ENCODE measurements at regions not wholly inside any gene's neighbourhood (a gene's known extent, or its start where the extent isn't known, plus 50 kb on each side); places are given as distances from the start of the nearest gene placed in this dataset.

DNA sequence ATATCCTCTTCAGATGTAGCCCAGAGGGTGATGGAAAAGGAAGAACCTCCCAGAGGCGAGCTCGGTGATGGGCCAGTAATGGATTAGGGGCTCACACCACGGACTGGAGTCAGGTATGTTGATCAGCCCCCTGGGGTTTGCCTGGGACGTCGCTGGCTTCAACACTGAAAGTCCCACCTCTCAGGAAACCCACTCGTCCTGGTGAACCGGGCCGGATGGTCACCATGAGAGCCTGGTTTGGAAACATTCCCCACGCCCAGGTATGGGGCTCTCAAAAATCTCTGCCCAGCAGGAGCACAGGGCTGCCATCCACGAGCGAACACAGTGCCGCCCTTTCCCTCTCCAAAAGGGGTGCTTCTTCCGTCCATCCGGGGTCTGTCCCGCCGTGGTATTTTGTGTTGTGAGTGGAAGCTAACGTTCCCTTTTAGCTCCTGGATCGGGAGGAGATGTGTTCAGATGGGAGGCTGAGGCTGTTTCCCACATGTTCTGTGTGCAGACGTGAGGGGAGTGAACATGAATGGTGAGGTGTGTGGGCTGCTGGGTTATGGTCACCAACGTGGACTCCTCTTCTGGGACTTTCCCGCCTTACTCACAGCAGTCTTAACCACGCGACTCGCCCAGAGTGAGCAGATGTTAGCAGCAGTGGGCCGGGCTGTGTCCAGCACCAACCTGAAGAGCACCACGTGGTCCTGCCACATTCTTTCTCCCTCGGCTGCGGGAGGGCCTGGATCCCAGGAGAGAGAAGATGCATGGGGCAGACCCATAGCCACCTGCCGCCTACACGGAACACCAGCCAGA is 139.2 kb downstream of the KIF26A start:
- DNase-seq (ENCODE audit: low read depth): no peak

DNA sequence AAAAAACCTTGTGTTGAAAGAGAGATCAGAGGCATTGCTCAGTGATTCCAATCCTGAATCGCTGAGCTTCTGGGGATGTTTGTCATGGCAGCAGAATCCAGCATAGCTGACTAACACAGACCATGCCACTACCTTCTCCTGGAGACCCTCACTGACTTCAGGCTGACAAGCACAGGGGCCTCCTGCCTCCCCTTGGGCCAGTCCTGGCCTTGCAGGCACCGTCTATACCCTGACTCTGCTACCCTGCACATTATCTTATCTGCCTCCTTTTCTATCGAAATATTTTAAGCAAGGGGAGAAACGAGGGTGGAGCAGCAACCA is 139.8 kb downstream of the KIF26A start:
- DNase-seq (ENCODE audit: low read depth): no peak

DNA sequence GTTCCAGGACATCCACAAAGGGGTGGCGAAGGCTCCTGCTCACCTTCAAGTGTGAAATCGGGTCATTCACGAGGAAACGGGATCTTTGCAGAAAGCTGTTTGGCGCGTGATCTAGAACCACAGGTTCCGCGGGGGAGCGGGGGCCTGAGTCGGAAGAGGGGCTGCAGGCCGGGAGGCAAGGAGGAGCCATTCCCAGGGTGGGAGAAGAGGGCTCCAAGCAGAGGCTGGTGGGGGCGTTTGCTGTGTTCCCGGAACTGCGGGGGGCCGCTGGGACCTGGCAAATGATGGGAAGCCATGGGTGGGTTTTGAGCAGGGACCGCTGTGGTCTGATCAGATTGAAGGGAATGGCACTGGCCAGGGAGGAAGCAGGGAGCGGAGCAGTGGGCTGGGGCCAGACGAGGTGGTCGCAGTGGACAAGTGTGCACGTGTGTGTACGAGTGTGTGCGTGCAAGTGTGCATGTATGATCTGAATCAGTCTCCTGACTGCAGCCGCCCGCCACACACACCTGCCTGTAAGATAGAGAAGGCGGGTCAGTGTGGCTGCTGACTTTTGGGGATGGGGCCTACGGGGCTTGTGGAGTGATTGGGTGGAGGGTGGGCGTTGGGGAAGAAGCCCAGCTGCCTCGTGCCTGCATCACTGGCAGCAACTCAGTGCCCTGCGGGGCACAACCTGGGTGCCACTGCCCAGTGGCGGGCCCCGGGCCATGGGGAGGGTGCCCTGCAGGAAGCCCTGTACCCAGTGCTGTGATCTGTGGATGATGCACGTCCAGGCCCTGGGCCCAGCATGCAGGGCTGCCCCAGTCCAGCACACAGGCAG is 141.9 kb downstream of the KIF26A start:
- DNase-seq (ENCODE audit: low read depth): no peak

DNA sequence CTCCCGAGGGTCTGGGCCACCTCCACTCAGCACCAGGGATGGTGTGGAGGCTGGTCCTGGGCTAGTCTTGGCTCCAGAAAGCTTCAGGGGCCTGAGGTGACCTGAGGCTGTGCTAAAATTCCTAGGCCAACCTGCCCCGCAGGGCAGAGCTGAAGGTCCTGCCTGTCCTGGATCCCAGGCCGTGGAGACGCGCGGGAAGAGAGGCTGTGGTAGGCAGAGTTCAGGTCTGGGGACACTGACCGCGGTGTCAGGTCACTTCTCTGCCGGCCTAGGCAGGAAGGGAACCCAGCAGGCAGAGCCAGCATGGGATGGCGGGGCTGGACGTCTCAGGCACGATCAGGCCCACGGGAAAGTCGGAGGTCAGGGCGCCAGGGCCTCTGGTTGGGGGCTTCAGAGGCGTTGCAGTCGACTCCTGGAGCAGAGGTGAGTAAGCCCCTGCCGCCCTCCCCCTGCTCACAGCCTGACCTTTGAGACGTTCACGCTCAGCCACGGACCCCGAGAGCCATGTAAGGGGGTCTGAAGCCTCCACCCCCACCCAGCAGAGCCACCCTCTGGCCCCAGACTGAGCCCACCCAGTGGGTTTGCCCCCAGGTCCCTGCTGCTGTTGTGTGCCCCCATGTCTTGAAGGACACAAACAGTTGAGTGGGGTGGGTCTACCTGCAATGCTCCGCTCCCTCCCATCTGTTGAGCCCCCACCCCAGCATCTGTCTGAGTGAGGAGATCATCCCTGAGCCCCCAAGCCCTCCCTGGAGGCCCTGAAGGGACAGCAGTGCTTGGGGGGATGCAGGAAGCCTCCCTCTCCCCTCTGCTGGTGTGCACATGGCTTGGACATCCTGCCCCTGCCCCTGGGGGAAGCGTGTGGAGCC is 142.7 kb downstream of the KIF26A start:
- DNase-seq (ENCODE audit: low read depth): no peak

DNA sequence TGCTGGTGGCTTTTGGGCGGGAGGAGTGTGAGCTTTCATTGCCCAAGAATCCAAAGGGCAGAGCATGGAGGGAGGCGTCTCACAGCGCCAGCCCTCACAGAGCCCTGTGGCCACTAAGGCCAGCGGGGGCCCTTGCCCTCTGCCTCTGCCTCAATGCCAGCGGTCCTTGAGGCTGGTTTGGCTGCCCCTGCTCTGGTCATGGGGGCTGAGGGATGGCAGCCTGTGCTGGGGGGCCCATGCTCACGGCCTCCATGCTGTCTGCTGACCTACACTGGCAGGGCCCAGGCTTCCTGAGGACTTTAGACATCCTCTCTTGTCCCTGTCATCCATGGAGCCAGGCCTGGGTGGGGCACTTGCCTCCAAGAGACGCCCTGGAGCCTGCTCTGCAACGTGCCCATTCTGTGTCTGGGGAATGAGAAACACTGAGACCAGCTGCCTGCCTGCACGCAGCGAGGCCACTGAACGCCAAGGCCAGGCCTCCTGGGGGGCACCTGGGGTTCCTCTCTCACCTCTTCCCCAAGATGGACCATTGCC is 143.4 kb downstream of the KIF26A start:
- DNase-seq (ENCODE audit: low read depth): no peak

DNA sequence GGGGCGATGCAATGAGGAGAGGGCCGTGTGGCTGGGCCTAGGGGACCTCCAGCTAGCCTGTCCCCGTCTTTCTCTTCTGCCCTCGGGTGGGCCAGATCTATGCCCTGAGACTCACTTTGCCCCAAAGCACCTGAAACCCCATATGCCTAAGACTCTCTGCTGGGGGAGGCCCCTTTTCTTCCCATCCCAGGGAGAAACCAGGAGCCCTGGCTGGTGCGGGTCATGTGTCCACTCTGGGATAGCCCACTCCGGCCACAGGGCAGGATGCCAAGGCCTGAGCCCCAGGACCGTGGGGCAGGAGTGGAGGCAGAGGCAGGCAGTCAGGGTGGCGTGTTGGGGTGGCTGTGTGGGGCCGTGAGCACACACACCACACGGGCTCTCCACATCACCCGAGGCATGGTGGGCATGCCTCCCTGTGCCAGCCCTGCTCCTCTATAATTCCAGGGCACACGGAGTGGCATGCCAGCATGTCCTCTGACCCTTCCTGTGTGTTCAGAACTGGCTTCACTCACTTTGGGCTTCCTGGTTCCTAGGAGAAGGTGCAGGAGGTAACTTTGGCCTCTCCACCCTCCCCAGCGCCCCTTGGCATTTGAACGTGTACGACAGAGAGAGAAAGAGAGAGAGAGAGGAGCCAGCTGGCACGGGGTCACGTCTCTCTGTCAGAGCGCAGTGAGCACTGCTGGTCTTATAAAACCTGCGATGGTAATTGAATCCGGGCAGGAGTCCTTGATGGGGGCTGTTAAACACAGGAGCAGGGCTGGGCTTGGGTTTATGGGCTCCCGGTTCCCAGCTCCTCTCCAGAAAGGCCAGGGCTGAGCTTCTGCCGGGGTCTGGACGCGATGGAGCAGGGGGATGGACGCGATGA is 144.2 kb downstream of the KIF26A start:
- no peak for DNase-seq (ENCODE audit: low read depth)

DNA sequence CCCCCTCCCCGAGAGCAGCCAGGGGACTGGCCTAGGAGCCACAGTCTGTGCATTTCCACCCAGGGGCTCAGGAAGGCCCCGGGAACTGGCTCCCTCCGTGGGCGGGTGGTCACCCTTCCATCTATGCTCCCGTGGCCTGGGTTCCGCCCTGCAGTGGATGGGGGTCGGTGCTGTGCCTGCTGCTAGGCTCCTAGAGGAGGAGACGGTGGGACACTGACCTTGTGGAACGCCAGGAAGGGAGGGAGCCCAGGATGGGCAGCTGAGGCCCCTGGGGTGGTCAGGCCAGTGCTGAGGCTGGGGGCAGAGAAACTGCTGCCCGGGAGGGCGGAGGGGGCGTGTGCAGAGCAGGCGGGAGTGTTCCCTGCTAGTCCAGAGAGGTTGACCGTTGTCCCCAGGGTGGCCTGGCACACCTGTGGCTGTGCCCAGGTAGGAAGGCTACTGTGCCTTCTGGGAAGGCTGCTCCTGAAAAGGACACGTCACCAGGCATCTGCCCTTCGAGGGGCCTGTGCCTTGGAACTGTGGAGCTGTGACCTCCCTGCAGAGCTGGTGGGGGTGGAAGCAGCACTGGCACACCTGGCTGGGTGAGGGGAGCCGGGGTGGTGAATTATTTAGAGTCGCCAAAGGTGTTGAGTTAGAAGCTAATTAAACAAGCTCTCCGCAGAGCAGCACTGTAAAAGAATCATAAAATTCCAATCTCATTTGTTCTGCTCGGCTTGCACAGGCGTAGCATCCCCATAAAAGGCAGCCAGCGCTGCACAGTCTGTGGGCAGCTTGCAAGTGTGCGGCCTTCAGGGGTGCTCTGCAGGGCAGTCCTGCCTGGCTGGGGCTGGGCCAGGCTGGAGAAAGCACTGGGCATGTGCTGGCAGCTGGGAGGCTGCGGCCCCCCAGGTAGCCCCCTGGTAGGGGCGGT is 145.1 kb downstream of the KIF26A start:
- no peak for DNase-seq (ENCODE audit: low read depth)

DNA sequence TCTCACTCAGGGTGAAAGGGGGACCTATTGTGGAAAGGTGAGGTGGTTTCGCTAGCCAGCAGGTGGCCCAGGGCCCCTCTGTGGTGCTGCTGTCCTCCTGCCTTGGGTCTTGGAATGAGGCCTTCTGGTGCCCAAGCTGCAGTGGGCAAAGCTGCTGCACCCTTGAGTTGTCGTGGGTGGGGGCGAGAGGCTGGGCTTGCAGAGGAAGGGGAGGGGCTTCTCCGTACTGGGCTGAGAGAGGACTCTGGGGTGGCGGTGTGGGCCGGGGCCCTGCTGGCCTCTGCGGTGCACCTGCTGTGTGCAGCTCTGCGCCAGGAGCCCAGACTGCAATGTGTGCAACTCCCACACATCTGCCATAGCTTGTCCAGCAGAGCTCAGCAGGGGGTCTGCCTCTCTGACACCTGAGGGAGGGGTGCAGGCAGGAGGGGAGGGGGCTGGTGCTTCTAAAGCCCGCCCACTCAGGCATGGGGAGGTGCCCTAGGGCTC is 145.8 kb downstream of the KIF26A start:
- no peak for DNase-seq (ENCODE audit: low read depth)

DNA sequence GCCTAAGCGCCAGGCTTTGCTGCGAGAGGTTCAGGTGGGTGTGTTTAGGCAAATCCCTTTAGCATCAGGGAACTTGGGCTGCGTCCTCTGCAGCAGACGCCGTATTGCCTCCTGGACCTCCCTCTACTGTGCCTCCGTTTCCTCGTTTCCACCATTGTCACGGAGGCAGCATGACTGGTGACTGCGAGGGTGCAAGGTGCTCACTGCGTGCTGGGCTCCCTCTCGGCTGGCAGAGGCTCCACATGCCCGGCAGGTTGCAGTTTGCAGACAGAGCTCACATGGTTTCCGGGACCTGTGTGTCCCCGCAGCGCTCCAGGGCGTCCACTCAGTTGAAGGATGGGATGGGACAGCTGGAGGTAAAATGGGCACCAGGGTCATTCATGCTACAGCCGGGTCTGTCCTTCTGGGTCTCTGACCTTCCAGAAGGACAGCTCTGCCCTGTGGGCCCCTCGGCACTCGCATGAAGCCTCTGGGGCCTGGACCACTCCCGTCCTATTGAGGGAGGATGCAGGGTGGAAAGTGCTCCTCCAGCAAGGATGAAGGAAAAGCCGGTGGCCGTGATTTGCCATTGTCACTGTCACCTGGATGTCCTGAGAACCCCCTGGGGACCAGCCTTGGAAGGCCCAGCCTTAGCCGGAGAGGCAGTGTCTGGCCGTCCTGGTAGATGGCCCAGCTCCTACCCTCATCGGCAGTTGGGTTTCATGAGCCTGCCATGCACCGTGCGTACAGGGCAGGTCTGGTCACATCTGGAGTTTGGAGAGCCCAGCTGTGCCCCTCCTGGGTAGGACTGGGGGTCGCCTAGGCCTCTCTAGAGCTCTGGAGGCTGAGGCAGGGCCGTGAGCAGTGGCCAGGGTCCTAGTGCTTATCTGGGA is 146.5 kb downstream of the KIF26A start:
- DNase-seq (ENCODE audit: low read depth): no peak

DNA sequence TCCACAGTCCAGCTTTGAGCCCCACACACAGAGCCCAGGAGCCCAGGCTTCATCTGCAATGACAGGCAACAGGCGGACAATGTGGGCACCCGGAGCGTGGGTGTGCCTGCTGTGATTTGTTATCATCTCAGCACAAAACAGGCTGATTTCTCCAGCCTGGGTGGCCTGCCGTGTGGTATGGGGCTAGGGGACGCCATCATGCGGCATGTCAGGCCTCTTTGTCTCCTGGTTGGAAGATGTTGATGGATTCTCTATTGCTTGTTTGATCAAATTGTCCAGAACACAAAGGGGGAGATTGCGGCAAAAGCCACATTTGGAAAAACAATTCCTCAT is 147.1 kb downstream of the KIF26A start:
- no peak for DNase-seq (ENCODE audit: low read depth)

DNA sequence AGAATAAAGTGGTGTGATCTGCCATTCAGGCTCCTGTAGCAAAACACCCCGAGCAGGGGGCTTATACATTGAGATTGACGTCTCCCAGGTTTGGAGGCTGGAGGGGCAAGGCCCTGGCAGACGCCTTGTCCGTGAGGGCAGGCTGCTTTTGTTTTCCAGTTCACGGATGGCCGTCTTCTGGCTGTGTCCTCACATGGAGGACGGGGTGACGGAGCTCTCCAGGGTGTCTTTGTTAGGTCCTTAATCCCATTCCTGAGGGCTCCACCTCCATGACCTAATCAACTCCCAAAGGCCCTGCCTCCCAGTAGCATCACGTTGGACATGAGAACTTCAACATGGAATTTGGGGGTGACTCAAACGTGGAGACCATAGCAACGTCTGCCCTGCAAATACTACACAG is 147.7 kb downstream of the KIF26A start:
- DNase-seq (ENCODE audit: low read depth): no peak

DNA sequence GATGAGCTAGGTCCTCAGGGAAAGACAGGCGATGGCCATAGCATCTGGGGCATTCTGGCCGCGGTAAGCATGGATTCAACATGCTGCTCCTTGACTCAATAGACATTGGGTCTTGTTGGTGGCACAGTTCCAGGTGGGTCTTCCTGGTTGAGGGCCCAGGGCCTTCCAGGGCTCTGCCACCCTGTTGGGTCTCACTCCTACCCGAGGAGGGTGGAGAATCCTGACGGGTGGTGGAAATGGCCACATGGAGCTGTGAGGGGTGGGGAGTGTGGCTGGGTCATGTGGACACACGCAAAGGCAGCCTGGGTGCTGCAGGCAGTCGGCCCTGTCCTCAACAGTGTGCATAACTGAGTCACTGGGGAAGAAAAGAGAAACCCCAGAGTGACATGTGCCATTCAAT is 148.1 kb downstream of the KIF26A start:
- DNase-seq (ENCODE audit: low read depth): no peak

DNA sequence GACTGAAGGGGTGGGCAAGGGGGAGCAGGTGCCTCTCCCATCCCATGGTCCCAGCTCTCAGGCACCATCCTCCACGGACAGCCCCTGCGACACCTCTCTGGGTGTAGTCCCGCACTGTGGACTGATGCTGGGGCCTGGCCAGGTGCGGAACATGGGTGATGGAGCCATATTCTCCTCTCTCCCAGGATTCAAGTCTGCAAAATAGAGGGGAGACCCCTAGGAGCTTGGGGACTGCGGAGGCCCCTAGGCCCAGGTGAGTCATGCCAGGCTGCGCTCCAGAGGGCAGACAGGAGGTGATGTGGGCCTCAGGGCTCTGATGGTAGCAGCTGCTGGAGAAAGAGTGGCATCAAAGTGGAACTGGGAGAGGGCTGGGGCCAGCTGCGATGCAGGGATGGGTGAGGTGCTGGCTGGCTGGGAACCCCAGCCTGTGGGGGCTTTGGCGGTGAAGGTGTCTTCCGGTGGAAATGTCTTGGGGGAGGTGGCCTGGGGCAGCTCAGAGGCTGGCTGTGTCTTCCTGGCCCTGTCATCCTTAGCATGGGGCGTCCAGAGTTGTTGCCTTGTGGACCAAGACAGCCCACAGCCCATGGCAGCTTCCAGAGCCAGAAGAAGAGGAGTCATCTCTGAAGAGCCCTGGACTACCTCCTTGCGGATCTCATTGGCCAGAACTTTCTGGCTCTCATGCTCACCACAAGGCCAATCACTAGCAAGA is 149.1 kb downstream of the KIF26A start:
- no peak for DNase-seq (ENCODE audit: low read depth)

DNA sequence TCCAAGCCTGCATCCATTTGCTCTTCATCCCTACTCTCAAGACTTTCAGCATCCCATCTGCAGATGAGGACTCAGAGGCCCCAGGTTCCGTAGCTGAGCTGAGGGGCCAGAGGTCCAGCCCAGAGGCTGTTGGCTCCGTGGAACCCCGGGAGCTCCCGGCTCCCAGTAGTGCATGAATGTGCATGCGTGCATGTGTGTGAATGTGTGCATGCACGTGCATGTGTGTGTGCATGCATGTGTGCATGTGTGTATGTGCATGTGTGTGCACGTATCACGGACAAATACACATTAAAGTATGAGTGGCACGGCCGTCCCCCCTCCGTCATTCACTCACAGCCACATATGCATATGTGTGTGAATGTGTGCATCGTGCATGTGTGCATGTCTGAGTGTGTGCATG is 149.9 kb downstream of the KIF26A start:
- DNase-seq (ENCODE audit: low read depth): no peak

DNA sequence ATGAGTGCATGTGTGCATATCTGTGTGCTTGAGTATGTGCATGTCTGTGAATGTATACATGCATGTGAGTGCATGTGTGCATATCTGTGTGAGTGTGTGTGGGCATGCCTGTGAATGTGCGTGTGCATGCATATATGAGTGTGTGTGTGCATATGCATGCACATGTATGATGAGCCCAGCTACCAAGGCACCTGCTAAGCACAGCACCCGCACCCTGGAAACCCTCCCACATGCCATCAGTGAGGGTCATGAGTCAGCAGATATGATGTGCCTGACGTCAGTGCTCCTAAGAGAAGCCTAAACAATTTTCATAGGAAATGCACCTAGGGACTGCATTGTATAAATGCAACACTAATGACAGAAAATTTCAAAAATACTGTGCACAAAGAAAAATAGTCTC is 151.1 kb downstream of the KIF26A start:
- no peak for DNase-seq (ENCODE audit: low read depth)

DNA sequence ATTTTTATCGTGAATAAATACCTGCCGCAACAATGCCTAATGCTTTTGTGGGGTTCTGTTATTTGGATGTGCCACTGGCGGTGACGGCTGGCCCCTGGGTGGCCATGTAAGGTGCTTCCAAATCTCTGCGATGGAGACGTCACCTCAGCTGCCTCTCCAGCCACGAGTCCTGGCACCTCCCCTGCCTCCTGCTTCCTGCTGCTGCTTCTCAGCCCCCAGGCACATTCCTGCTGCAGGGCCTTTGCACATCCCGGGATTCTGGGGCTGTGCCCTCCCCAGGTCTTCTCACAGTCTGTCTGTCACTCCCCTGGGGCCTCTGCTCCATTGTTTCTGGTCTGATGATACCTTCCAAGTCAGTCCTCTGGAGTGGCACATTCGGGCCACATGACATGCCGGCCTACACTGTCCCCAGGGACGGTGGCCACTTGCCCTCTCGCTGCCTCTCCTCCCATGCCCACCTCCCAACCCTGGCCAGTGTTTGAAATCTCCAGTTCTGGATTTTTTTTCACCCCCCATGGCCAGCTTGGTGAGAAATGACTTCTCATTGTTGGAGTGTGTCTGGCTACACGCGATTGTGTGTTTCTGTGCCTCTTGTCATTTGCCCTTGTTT is 151.8 kb downstream of the KIF26A start:
- DNase-seq (ENCODE audit: low read depth): no peak

DNA sequence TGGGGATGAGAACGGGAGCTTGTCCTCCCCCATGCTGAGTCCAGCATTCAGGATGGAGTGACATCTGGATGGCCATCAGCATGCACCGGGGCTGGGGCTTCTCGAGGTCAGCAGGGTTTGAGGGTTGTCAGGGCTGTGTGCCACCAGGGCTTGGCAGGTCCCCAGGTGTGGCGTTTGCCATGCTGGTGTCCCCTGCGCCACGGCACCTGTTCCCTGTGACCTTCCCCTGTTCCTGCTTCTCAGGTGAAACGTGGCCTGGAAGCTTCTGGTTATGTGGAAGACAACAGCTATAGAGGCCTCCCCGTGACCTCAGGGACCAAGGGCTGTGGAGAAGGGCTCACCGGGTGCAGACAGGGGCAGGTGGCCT is 152.4 kb downstream of the KIF26A start:
- DNase-seq (ENCODE audit: low read depth): no peak
